HCT116 (cell line): ENCODE measurements at regions not wholly inside any gene's neighbourhood (a gene's known extent, or its start where the extent isn't known, plus 50 kb on each side); places are given as distances from the start of the nearest gene placed in this dataset.

Experiments used
- ATAC-seq: fragments of 200-7000 bp; cut with Tn5 transposase; 2 replicates; pipeline ENCODE4 v1.9.1; 2020; ENCODE audit warnings: mild to moderate bottlenecking, moderate library complexity
- BruUV-seq: library from RNA; stranded (reverse); fragments of 400-500 nt; replicated peaks from 2 replicates; lab custom pipeline; 2021; lab: Mats Ljungman, UMichigan
- CTCF ChIA-PET: fragments of 300-600 bp; sonication (Branson Sonifier 250); formaldehyde crosslinking; loops from one replicate; lab custom pipeline; 2021; ENCODE audit warnings: antibody characterized with exemption; lab: Charles Lee
- POLR2A ChIA-PET: fragments of 300-600, 350-600 bp; sonication (Branson Sonifier 250); formaldehyde crosslinking; loops from one replicate; lab custom pipeline; 2021; ENCODE audit warnings: antibody characterized with exemption; lab: Charles Lee
- RAD21 ChIA-PET, 2 experiments: fragments of 300-600 bp; sonication (Branson Sonifier 250); formaldehyde crosslinking; loops; one replicate each; lab custom pipeline; 2023; ENCODE audit warnings: low total read pairs in 2 of 2; ENCODE audit not compliant: uncharacterized antibody in 2 of 2, unreplicated experiment in 2 of 2, low non-redundant PET in 1 of 2; lab: Charles Lee
- DNase-seq: peaks from one replicate; pipeline ENCODE4 v3.0.0-alpha.2; 2010; ENCODE audit warnings: low read depth, low spot score
- H2AFZ ChIP-seq: fragments of 200-600 bp; shearing (Covaris generic), sonication (generic); 2 replicates; pipeline ENCODE4 v1.6.1; 2017; ENCODE audit warnings: low read depth, mixed run types, mixed read lengths, antibody characterized with exemption, low read length; ENCODE audit not compliant: poor library complexity, severe bottlenecking
- H3K27ac ChIP-seq: 2 replicates; pipeline ENCODE4 v1.5.1; 2012; ENCODE audit warnings: low read depth, low read length
- H3K27me3 ChIP-seq: fragments of 200-600 bp; sonication (generic); 2 replicates; pipeline ENCODE4 v1.6.1; 2016; ENCODE audit warnings: mixed run types, low read length, mixed read lengths; ENCODE audit not compliant: insufficient read depth
- H3K36me3 ChIP-seq, 2 experiments: fragments of 200-500 bp in 1 of 2; fragments of 200-600 bp in 1 of 2; sonication (Bioruptor generic) in 1 of 2; sonication (generic) in 1 of 2; 2 replicates each; pipeline versions ENCODE4 v1.5.1 to v1.6.1; 2014 to 2016; ENCODE audit warnings: low read length in 2 of 2, inconsistent platforms in 1 of 2, mixed read lengths in 1 of 2, mixed run types in 1 of 2; ENCODE audit not compliant: insufficient read depth in 2 of 2, control insufficient read depth in 1 of 2
- H3K4me1 ChIP-seq, 2 experiments: fragments of 200-600 bp in 1 of 2; sonication (generic) in 1 of 2; 2 replicates each; pipeline versions ENCODE4 v1.5.1 to v1.6.1; 2012 to 2017; ENCODE audit warnings: low read length in 2 of 2, inconsistent platforms in 1 of 2, mild to moderate bottlenecking in 1 of 2, mixed read lengths in 1 of 2, mixed run types in 1 of 2, moderate library complexity in 1 of 2; ENCODE audit not compliant: insufficient read depth in 2 of 2, control insufficient read depth in 1 of 2
- H3K4me2 ChIP-seq: fragments of 200-600 bp; sonication (generic); 2 replicates; pipeline ENCODE4 v1.6.1; 2017; ENCODE audit warnings: mixed run types, low read length, mixed read lengths
- H3K4me3 ChIP-seq, 2 experiments: fragments of 200-600 bp in 1 of 2; sonication (generic) in 1 of 2; replicated peaks in 1 of 2; 2 replicates each; pipeline ENCODE4 v1.5.1; 2011 to 2016; ENCODE audit warnings: low read length in 2 of 2, control low read depth in 1 of 2, low read depth in 1 of 2, mild to moderate bottlenecking in 1 of 2, mixed read lengths in 1 of 2, mixed run types in 1 of 2
- H3K79me2 ChIP-seq: fragments of 200-600 bp; sonication (generic); 2 replicates; pipeline ENCODE4 v1.6.1; 2017; ENCODE audit warnings: mild to moderate bottlenecking, mixed run types, low read length, moderate library complexity, mixed read lengths; ENCODE audit not compliant: insufficient read depth
- H3K9ac ChIP-seq: fragments of 200-600 bp; sonication (generic); 2 replicates; pipeline ENCODE4 v1.6.1; 2016; ENCODE audit warnings: low read length, mixed read lengths
- H3K9me2 ChIP-seq: fragments of 200-600 bp; sonication (generic), shearing (Covaris generic); 2 replicates; pipeline ENCODE4 v1.6.1; 2017; ENCODE audit warnings: mixed run types, mild to moderate bottlenecking, moderate library complexity; ENCODE audit not compliant: insufficient read depth
- H3K9me3 ChIP-seq, 2 experiments: fragments of 200-500 bp in 1 of 2; fragments of 200-600 bp in 1 of 2; sonication (Bioruptor generic) in 1 of 2; sonication (generic) in 1 of 2; 2 replicates each; pipeline ENCODE4 v1.6.1; 2014 to 2017; ENCODE audit warnings: low read length in 2 of 2, mixed read lengths in 2 of 2, inconsistent platforms in 1 of 2, low read depth in 1 of 2, mild to moderate bottlenecking in 1 of 2, mixed run types in 1 of 2, moderate library complexity in 1 of 2; ENCODE audit not compliant: control insufficient read depth in 1 of 2, insufficient read depth in 1 of 2
- H4K20me1 ChIP-seq: fragments of 200-600 bp; sonication (generic), shearing (Covaris generic); 2 replicates; pipeline ENCODE4 v1.6.1; 2017; ENCODE audit warnings: mixed run types, mild to moderate bottlenecking, moderate library complexity; ENCODE audit not compliant: insufficient read depth
- CBX3 ChIP-seq: IDR thresholded peaks from 2 replicates; pipeline ENCODE4 v1.6.1; 2012; ENCODE audit warnings: low read depth
- EGR1 ChIP-seq: IDR thresholded peaks from 2 replicates; pipeline ENCODE4 v1.6.1; 2012; ENCODE audit warnings: low read depth
- ELF1 ChIP-seq: IDR thresholded peaks from 2 replicates; pipeline ENCODE4 v1.6.1; 2012; ENCODE audit warnings: low read depth, borderline replicate concordance
- EZH2 ChIP-seq: fragments of 200-600 bp; sonication (generic); IDR thresholded peaks from 2 replicates; pipeline ENCODE4 v1.6.1; 2017; ENCODE audit warnings: antibody characterized with exemption, mixed run types
- MAX ChIP-seq: IDR thresholded peaks from 2 replicates; pipeline ENCODE4 v1.6.1; 2012
- SP1 ChIP-seq: IDR thresholded peaks from 2 replicates; pipeline ENCODE4 v1.6.1; 2012; ENCODE audit warnings: low read depth
- SRF ChIP-seq: IDR thresholded peaks from 2 replicates; pipeline ENCODE4 v1.6.1; 2012; ENCODE audit warnings: low read depth
- intact Hi-C: fragments of 100-400 bp; cut with micrococcal nuclease; formaldehyde crosslinking; loops from 2 replicates; pipeline ENCODE4 v1.10.0; 2022

DNA sequence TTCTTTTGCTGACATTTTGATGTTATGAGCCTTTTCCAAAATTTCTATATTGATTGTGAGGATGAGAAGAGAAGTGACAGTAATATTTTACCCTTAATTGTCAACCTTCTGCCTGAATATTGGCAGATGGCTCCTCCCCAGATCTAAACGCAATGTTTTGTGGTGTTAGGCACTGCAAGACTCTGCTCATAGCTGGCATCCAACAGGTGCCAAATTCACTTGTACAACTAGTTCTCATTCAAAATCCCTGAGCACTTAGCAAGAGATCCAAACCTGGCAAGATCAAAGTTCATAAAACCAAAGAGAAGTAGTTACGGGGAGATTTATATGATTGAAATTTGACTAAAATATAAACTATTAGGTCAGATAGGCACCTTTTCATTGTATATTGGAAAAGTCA, 901.7 kb upstream of the INTU start:
- Histone ChIP-seq H4K20me1 (no peaks in the 10 kb centered on the region), H3K27me3 (no peaks in the 10 kb centered on the region), H3K27ac (no peak overlapping the region), H3K9me2 (no peaks in the 10 kb centered on the region), H3K79me2 (no peaks in the 10 kb centered on the region), H3K4me1 (no peaks in the 10 kb centered on the region), H3K9me3 (no peaks in the 10 kb centered on the region), H3K4me3 (no peak overlapping the region), H2AFZ (no peak overlapping the region), H3K4me2 (no peak overlapping the region), H3K36me3 (no peaks in the 10 kb centered on the region), H3K9ac (no peak overlapping the region)
- DNase-seq: no peak
- intact Hi-C loops: no loop called here
- RAD21 ChIA-PET: no interaction called here
- CTCF ChIA-PET: no interaction called here
- BruUV-seq: no TSS peak
- no peak for TF ChIP-seq ELF1
- ATAC-seq: no peak
- POLR2A ChIA-PET: no interaction called here

- H2AFZ ChIP-seq: peak overlapping the region; percentile 61
- no peaks in the 10 kb centered on the region for H3K36me3 ChIP-seq
- no TSS peak for BruUV-seq
- TF ChIP-seq SRF: no peak
- no peak for TF ChIP-seq SP1
- no peak for TF ChIP-seq EZH2
- TF ChIP-seq EGR1: no peak
- TF ChIP-seq CBX3: no peak
- TF ChIP-seq MAX: no peak
- RAD21 ChIA-PET: no interaction called here
- H3K27ac ChIP-seq: no peak overlapping the region
- H3K79me2 ChIP-seq: no peaks in the 10 kb centered on the region
- no peak for DNase-seq
- H3K9ac ChIP-seq: no peak overlapping the region
- H3K4me3 ChIP-seq: no peak overlapping the region
- H3K4me2 ChIP-seq: no peak overlapping the region
- intact Hi-C loops: no loop called here
- CTCF ChIA-PET: no interaction called here
- ATAC-seq: no peak
- H4K20me1 ChIP-seq: no peaks in the 10 kb centered on the region
- no peaks in the 10 kb centered on the region for H3K4me1 ChIP-seq
- H3K27me3 ChIP-seq: no peaks in the 10 kb centered on the region
- H3K9me2 ChIP-seq: no peaks in the 10 kb centered on the region
- no peaks in the 10 kb centered on the region for H3K9me3 ChIP-seq
- POLR2A ChIA-PET: no interaction called here
Measured at GRCh38 chr4:126733301-126733700, 899.5 kb upstream of the INTU start.
